22Rv1 (cell line): ENCODE measurements at regions not wholly inside any gene's neighbourhood (a gene's known extent, or its start where the extent isn't known, plus 50 kb on each side); places are given as distances from the start of the nearest gene placed in this dataset.

Experiments
- ZFX ChIP-seq: fragments of 450-650 bp; IDR thresholded peaks from 2 replicates; pipeline ENCODE4 v1.6.1; 2017; ENCODE audit warnings: antibody characterized with exemption, borderline replicate concordance
- TF ChIP-seq, protein P1 (sequence below): fragments of 450-650 bp; IDR thresholded peaks from 2 replicates; pipeline ENCODE4 v1.5.1; 2017; ENCODE audit warnings: mild to moderate bottlenecking

DNA sequence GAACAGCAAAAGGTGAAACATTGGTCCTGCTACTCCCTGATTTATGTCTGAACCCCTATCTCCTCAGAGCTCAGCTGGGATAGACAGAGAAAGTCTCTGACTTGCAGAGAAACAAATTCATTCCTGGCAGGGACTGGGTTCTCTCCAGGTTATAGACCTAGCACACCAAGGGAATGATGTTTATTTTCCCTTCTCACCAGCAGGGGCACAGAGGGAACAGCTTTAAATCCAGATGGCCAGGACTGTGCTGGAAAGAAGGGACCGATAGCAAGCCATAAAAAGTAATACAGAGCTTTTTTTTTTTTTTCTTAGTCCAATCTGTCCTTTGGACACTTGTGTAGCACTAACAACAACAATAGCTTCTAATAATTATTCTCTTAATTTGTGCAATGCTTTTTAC lies 141.1 kb upstream of the C9orf72 start:
- TF ChIP-seq, protein P1, sequence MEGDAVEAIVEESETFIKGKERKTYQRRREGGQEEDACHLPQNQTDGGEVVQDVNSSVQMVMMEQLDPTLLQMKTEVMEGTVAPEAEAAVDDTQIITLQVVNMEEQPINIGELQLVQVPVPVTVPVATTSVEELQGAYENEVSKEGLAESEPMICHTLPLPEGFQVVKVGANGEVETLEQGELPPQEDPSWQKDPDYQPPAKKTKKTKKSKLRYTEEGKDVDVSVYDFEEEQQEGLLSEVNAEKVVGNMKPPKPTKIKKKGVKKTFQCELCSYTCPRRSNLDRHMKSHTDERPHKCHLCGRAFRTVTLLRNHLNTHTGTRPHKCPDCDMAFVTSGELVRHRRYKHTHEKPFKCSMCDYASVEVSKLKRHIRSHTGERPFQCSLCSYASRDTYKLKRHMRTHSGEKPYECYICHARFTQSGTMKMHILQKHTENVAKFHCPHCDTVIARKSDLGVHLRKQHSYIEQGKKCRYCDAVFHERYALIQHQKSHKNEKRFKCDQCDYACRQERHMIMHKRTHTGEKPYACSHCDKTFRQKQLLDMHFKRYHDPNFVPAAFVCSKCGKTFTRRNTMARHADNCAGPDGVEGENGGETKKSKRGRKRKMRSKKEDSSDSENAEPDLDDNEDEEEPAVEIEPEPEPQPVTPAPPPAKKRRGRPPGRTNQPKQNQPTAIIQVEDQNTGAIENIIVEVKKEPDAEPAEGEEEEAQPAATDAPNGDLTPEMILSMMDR = peak; percentile 32
- TF ChIP-seq ZFX = no peak
